SU-DHL-6 (cell line): ENCODE measurements at regions not wholly inside any gene's neighbourhood (a gene's known extent, or its start where the extent isn't known, plus 50 kb on each side); places are given as distances from the start of the nearest gene placed in this dataset.

Experiments used
- H2AFZ ChIP-seq: fragments of 200-600 bp; sonication (generic); 2 replicates; pipeline ENCODE4 v1.6.1; 2014; ENCODE audit warnings: low read depth, mild to moderate bottlenecking, moderate library complexity, mixed read lengths, antibody characterized with exemption, low read length; ENCODE audit not compliant: severe bottlenecking
- H3F3A ChIP-seq: fragments of 200-600 bp; shearing (Covaris generic); 2 replicates; pipeline ENCODE4 v1.6.0; 2016; ENCODE audit warnings: antibody characterized with exemption, mild to moderate bottlenecking; ENCODE audit not compliant: insufficient read depth
- H3K27ac ChIP-seq: fragments of 200-600 bp; sonication (generic); 2 replicates; pipeline ENCODE4 v1.5.1; 2016; ENCODE audit warnings: low read depth, mild to moderate bottlenecking, low read length, moderate library complexity, mixed read lengths
- H3K27me3 ChIP-seq: fragments of 200-600 bp; sonication (generic), shearing (Covaris generic); 2 replicates; pipeline ENCODE4 v1.6.0; 2014; ENCODE audit warnings: mild to moderate bottlenecking, low read length
- H3K36me3 ChIP-seq: fragments of 200-600 bp; sonication (generic); 2 replicates; pipeline ENCODE4 v1.6.1; 2014; ENCODE audit warnings: mild to moderate bottlenecking, low read length, mixed read lengths
- H3K4me2 ChIP-seq: fragments of 300-600, 200-600 bp; shearing (Covaris generic), sonication (generic); 2 replicates; pipeline ENCODE4 v1.6.0; 2014; ENCODE audit warnings: low read length, low read depth, mild to moderate bottlenecking; ENCODE audit not compliant: poor library complexity, severe bottlenecking
- H3K4me3 ChIP-seq: fragments of 200-600 bp; sonication (generic); 2 replicates; pipeline ENCODE4 v1.5.1; 2014; ENCODE audit warnings: antibody characterized with exemption, low read length, mild to moderate bottlenecking, mixed read lengths; ENCODE audit not compliant: insufficient read depth, poor library complexity, severe bottlenecking
- H3K79me2 ChIP-seq: fragments of 200-600 bp; sonication (generic); 2 replicates; pipeline ENCODE4 v1.6.1; 2014; ENCODE audit warnings: mild to moderate bottlenecking, low read length, moderate library complexity; ENCODE audit not compliant: insufficient read depth
- H3K9ac ChIP-seq: fragments of 200-600 bp; sonication (generic); 2 replicates; pipeline ENCODE4 v1.7.0; 2014; ENCODE audit warnings: mild to moderate bottlenecking, low read length
- H3K9me2 ChIP-seq: fragments of 200-600 bp; sonication (generic); replicated peaks from 2 replicates; pipeline ENCODE4 v1.6.1; 2014; ENCODE audit warnings: low read length; ENCODE audit not compliant: insufficient read depth
- H3K9me3 ChIP-seq: fragments of 200-600 bp; sonication (generic); 2 replicates; pipeline ENCODE4 v1.6.1; 2014; ENCODE audit warnings: low read length, mixed read lengths; ENCODE audit not compliant: insufficient read depth
- H4K20me1 ChIP-seq: fragments of 200-600 bp; sonication (generic); 2 replicates; pipeline ENCODE4 v1.6.1; 2014; ENCODE audit warnings: low read depth, mild to moderate bottlenecking, antibody characterized with exemption, low read length, moderate library complexity, mixed read lengths
- CTCF ChIP-seq: fragments of 200-600 bp; sonication (generic); IDR thresholded peaks from one replicate; pipeline ENCODE4 v1.5.1; 2017; ENCODE audit warnings: antibody characterized with exemption, mild to moderate bottlenecking, low read length, moderate library complexity; ENCODE audit not compliant: insufficient read depth, poor library complexity, severe bottlenecking
- EZH2phosphoT487 ChIP-seq: fragments of 200-600 bp; sonication (generic), shearing (Covaris generic); conservative IDR thresholded peaks from 2 replicates; pipeline ENCODE4 v1.6.1; 2018; ENCODE audit warnings: mild to moderate bottlenecking, antibody characterized with exemption, low read length, moderate library complexity, mixed read lengths

- TF ChIP-seq CTCF, result no peak
- no peak for TF ChIP-seq EZH2phosphoT487
- Histone ChIP-seq H3K9ac (no peak overlapping the region), H3K36me3 (no peaks in the 10 kb centered on the region)
Measured at GRCh38 chr18:63037491-63037890, 282.1 kb downstream of the BCL2 start.

GRCh38 chr18:63031375-63031774 is 288.2 kb downstream of the BCL2 start:
- no peaks in the 10 kb centered on the region for H3F3A ChIP-seq

More at GRCh38 chr18:63037491-63037890, 282.1 kb downstream of the BCL2 start:
- Histone ChIP-seq H4K20me1 (no peaks in the 10 kb centered on the region), H3K9me3 (no peaks in the 10 kb centered on the region), H3K79me2 (no peaks in the 10 kb centered on the region), H3F3A (no peaks in the 10 kb centered on the region), H3K27ac (no peak overlapping the region), H3K9me2 (no peaks in the 10 kb centered on the region), H3K4me2 (no peak overlapping the region), H2AFZ (no peak overlapping the region), H3K27me3 (no peaks in the 10 kb centered on the region), H3K4me3 (no peak overlapping the region)

More at GRCh38 chr18:63031375-63031774, 288.2 kb downstream of the BCL2 start:
- Histone ChIP-seq H3K27me3 (no peaks in the 10 kb centered on the region), H3K27ac (no peak overlapping the region), H3K9me2 (no peaks in the 10 kb centered on the region), H2AFZ (no peak overlapping the region), H3K79me2 (no peaks in the 10 kb centered on the region), H3K9me3 (no peaks in the 10 kb centered on the region), H3K36me3 (no peaks in the 10 kb centered on the region), H3K4me3 (no peak overlapping the region), H3K4me2 (no peak overlapping the region), H3K9ac (no peak overlapping the region), H4K20me1 (no peaks in the 10 kb centered on the region)
- TF ChIP-seq EZH2phosphoT487 (no peak), CTCF (no peak)
